Right lobe of liver (tissue), 6 donors: ENCODE measurements at regions not wholly inside any gene's neighbourhood (a gene's known extent, or its start where the extent isn't known, plus 50 kb on each side); places are given as distances from the start of the nearest gene placed in this dataset.

ENCODE experiments used
- ATAC-seq, 4 donors: fragments of 200-7000 bp; cut with Tn5 transposase; one replicate each; pipeline ENCODE4 v1.9.1; 2020; ENCODE audit warnings: mild to moderate bottlenecking in 4 of 4, moderate library complexity in 4 of 4
- DNase-seq, 3 donors: peaks; one replicate each; pipeline ENCODE4 v3.0.0-alpha.2; 2020
- H3K27ac ChIP-seq, 3 donors: fragments of 200-600 bp; one replicate each; pipeline ENCODE4 v1.8.0; 2022
- H3K27me3 ChIP-seq, 2 donors: fragments of 200-600 bp; one replicate each; pipeline ENCODE4 v1.8.0; 2022
- H3K36me3 ChIP-seq, 4 donors: fragments of 200-600 bp; sonication (generic) in 1 of 4; one replicate each; pipeline versions ENCODE4 v1.5.1 to v1.8.0; 2017 to 2022; ENCODE audit warnings: control low read depth in 1 of 4
- H3K4me1 ChIP-seq, 4 donors: fragments of 200-600 bp; sonication (generic) in 1 of 4; one replicate each; pipeline versions ENCODE4 v1.5.1 to v1.8.0; 2017 to 2022; ENCODE audit warnings: control low read depth in 1 of 4
- H3K4me3 ChIP-seq, 3 donors: fragments of 200-600 bp; one replicate each; pipeline ENCODE4 v1.8.0; 2022
- H3K9me3 ChIP-seq, 4 donors: fragments of 200-600 bp; sonication (generic) in 1 of 4; one replicate each; pipeline versions ENCODE4 v1.5.1 to v1.8.0; 2017 to 2022; ENCODE audit warnings: control low read depth in 1 of 4
- POLR2A ChIP-seq: fragments of 450-650 bp; IDR thresholded peaks from one replicate; pipeline ENCODE4 v1.6.1; 2017; ENCODE audit warnings: antibody characterized with exemption, mild to moderate bottlenecking
- WGBS: methylation state at CpG from one replicate; pipeline ENCODE4 v1.1.6; 2018; ENCODE audit warnings: low coverage, low lambda C conversion rate; ENCODE audit not compliant: insufficient coverage; ENCODE audit errors: missing lambda C conversion rate; 5-methylcytosine and 5-hydroxymethylcytosine counted together
- intact Hi-C, 2 donors: fragments of 100-400 bp; cut with DNase I; formaldehyde crosslinking; loops; one replicate each; pipeline versions ENCODE4 v1.11.2 to v1.14.1; 2022
- TF ChIP-seq, protein P1 (sequence below), 4 donors: fragments of 200-600 bp in 3 of 4; fragments of 450-650 bp in 1 of 4; IDR thresholded peaks; one replicate each; pipeline versions ENCODE4 v1.5.1 to v1.8.0; 2016 to 2022; ENCODE audit warnings: antibody characterized with exemption in 4 of 4, mild to moderate bottlenecking in 2 of 4
- donor health status: DM: no; HTN: yes; CAD: no.
- donor health status: DM: no; HTN: no; CAD: no.
- donor health status: DM: no; HTN: no; CAD: no.
- donor health status: DM: no; HTN: yes; CAD: no.
- donor health status: DM: no; HTN: yes; CAD: no.

DNA sequence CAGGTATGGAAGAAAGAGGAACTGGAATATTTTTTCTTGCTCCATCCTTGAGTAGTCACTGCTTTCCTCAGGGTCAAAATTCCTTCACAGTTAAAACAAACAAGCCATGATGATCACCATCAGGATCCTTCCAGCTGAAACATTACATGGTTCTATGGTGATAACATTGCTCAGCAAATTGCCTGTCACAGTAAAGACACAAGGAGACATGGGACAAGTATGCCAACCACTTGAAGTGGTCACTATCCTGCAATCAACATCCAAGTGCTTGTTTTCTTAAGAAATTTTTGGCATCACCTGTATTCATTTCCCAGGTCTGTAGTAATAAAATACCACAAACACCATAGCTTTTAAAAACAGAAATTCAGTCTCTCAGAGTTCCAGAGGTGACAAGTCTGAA lies 662.2 kb downstream of the CDH8 start:
- no peaks in the 10 kb centered on the region for H3K4me1 ChIP-seq
- no peaks in the 10 kb centered on the region for H3K9me3 ChIP-seq
- H3K36me3 ChIP-seq = no peaks in the 10 kb centered on the region
- ATAC-seq = no peak
- no peaks in the 10 kb centered on the region for H3K27me3 ChIP-seq
- TF ChIP-seq, protein P1, sequence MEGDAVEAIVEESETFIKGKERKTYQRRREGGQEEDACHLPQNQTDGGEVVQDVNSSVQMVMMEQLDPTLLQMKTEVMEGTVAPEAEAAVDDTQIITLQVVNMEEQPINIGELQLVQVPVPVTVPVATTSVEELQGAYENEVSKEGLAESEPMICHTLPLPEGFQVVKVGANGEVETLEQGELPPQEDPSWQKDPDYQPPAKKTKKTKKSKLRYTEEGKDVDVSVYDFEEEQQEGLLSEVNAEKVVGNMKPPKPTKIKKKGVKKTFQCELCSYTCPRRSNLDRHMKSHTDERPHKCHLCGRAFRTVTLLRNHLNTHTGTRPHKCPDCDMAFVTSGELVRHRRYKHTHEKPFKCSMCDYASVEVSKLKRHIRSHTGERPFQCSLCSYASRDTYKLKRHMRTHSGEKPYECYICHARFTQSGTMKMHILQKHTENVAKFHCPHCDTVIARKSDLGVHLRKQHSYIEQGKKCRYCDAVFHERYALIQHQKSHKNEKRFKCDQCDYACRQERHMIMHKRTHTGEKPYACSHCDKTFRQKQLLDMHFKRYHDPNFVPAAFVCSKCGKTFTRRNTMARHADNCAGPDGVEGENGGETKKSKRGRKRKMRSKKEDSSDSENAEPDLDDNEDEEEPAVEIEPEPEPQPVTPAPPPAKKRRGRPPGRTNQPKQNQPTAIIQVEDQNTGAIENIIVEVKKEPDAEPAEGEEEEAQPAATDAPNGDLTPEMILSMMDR (IDR thresholded peaks at IDR 0.05) = no peak
- no peak for TF ChIP-seq POLR2A
- DNase-seq = no peak
- intact Hi-C loops = no loop called here
- no peak overlapping the region for H3K27ac ChIP-seq
- H3K4me3 ChIP-seq = no peak overlapping the region

DNA sequence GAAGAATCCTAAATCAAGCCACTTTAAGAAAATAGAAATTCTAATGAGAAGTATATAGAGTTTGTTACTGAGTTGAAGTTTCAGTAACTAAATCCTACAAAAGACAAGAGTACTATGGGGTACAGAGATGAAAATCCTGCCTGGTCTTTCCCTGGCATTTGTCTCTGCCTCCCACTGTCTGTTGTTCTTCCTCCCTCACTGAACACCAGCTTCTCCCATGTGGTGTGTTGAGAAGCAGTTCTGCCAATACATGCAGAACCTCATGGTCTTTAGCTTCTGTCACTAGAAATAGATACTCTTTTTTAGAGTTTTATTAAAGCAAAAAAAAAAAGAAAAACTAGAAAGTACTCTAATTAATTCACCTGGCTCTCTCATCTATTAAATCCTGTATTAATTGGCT lies 664.4 kb downstream of the CDH8 start:
- H3K27ac ChIP-seq = no peak overlapping the region
- TF ChIP-seq POLR2A = no peak
- TF ChIP-seq, protein P1 (IDR thresholded peaks at IDR 0.05) = no peak
- intact Hi-C loops = no loop called here
- H3K4me3 ChIP-seq = no peak overlapping the region
- no peaks in the 10 kb centered on the region for H3K36me3 ChIP-seq
- H3K9me3 ChIP-seq = no peaks in the 10 kb centered on the region
- no peaks in the 10 kb centered on the region for H3K27me3 ChIP-seq
- ATAC-seq (no peak), DNase-seq (no peak)
- H3K4me1 ChIP-seq = no peaks in the 10 kb centered on the region

DNA sequence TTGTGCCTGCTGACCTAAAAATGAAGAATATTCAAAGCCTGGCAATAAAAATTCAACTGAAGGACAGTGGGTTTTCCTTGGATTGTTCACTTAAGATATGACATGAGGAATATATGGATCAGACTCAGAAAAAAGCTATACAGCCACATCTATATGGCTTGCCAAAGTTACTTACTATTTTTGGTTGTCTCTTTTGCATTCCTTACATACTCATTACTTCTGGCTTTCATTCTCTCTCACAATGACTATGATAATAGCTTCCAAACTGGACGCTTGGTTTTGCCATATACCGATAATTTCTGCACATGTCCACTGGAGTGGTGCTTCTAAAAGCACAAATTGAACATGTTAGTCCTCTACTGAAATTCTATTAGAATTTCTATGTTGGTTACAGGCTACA lies 664.9 kb downstream of the CDH8 start:
- 48% methylated on average over 2 of the region's 2 CpGs for WGBS
- TF ChIP-seq, protein P1 (IDR thresholded peaks at IDR 0.05) = no peak
- H3K27me3 ChIP-seq = no peaks in the 10 kb centered on the region
- intact Hi-C loops = no loop called here
- no peak for DNase-seq
- H3K4me3 ChIP-seq = no peak overlapping the region
- no peak for ATAC-seq
- H3K9me3 ChIP-seq = no peaks in the 10 kb centered on the region
- no peaks in the 10 kb centered on the region for H3K4me1 ChIP-seq
- no peaks in the 10 kb centered on the region for H3K36me3 ChIP-seq
- no peak overlapping the region for H3K27ac ChIP-seq

DNA sequence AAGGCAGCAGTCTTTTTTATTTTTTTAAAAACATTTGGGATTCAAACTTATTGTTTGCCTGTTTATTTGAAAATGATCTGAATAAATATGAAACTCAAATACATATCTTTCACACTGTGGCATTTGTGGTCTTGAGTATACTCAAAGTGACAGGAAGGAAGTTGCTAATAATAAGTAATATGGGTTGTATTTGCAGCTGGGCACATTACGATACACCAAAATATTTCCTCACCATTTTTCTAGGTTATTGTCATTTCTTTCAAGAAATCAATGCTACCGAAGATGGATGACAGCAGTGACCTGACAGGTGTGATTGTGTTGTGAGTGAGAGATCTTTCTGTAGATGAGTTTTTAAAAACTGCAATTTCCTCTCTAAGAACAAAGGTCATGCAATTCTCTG lies 665.7 kb downstream of the CDH8 start:
- H3K4me1 ChIP-seq = no peaks in the 10 kb centered on the region
- H3K4me3 ChIP-seq = no peak overlapping the region
- TF ChIP-seq POLR2A = no peak
- TF ChIP-seq, protein P1 (IDR thresholded peaks at IDR 0.05) = no peak
- no peaks in the 10 kb centered on the region for H3K9me3 ChIP-seq
- H3K27ac ChIP-seq = no peak overlapping the region
- H3K27me3 ChIP-seq = no peaks in the 10 kb centered on the region
- no peak for DNase-seq
- WGBS = 33% methylated on average over 2 of the region's 2 CpGs
- intact Hi-C loops = no loop called here
- no peak for ATAC-seq
- no peaks in the 10 kb centered on the region for H3K36me3 ChIP-seq

DNA sequence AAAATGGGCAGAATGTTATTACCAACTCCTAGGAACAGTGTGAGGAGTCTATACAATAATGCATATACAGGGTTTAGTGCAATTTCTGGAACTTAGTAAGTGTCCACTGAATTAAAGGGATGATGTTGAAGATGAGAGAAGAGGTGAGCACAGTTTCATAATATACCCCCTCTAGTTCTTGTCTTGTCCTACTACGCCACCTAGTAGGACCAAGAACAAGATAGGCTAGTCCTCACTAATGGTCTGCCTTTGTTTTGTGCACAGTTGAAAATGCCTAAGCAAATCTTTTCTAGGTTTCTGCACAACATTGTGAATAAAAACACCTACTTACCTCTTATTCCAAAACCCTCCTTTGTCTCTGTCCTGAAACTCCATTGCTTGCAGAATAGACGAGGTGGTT lies 670.2 kb downstream of the CDH8 start:
- no peak for ATAC-seq
- WGBS = 29% methylated on average over 2 of the region's 2 CpGs
- intact Hi-C loops = loop anchor here in 1 of 2 donors (10.0 kb wide), 1 partner anchor 51 kb away; no protein-coding TSS in a partner anchor
- DNase-seq = no peak
- H3K27me3 ChIP-seq = no peaks in the 10 kb centered on the region
- H3K4me3 ChIP-seq = no peak overlapping the region
- TF ChIP-seq, protein P1 (IDR thresholded peaks at IDR 0.05) = no peak
- TF ChIP-seq POLR2A = no peak
- H3K36me3 ChIP-seq = no peaks in the 10 kb centered on the region
- no peaks in the 10 kb centered on the region for H3K4me1 ChIP-seq
- no peaks in the 10 kb centered on the region for H3K9me3 ChIP-seq
- no peak overlapping the region for H3K27ac ChIP-seq
